OCI-M1 (cell line): ENCODE measurements at regions not wholly inside any gene's neighbourhood (a gene's known extent, or its start where the extent isn't known, plus 50 kb on each side); places are given as distances from the start of the nearest gene placed in this dataset.

Experiments
- DNase-seq: peaks from one replicate; lab custom pipeline; 2025; lab: John Stamatoyannopoulos, UW

GRCh38 chr5:148708854-148709253, 54.5 kb upstream of the HTR4 start:
- no peak for DNase-seq

DNA sequence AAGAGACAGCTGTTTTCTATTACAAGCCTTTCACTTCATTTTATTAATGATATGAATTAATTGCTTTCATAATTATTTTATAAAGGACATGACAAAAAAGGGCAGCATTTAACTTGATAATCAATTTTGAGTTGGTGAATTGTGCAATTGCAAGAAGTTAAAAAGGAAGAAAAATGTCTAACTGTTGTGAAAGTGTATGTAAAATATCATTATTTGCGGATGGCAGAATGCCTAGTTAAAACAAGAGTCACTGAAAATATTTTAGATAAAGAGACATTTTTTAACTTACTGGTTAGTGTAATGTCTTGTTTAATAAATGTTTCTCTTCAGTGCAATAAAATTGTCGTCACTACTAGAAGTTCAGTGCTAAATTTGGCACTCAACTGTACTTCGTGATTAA, 57.6 kb upstream of the HTR4 start:
- DNase-seq = no peak

DNA sequence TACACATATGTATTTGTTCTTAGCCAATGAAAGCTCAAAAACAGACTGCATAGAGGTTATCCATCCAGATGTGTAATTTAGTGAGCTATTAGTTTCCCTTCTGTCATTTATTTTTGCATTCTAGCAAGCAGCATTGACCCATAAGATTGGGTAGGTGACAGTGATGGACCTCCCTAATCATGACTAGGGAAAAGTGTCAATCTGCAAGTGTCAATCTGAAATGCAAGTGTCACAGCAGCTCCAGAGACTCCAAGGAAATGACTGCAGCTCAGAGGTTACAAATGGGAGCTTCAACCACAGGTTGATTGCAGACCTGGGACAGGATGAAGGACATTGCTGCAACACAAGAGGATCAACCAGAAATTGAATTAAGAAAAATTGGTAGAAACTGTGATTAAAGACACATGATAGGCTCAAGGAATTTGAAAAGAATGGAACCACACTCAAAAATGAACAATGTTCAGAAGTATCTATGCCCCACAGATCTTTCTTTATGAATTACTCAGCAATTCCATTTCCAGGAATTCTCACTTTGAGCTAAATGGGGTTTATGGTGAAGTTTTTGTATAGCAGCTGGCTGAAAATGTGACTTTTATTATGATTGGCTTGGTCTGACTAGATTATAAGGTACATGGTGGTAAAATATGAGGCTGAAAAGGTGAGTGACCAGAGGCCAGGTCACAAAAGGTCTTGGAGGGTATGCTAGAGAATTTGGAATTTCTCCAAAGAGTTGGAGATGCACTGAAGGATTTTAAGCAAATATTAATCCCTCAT, 59.6 kb upstream of the HTR4 start:
- DNase-seq = peak; percentile 33

DNA sequence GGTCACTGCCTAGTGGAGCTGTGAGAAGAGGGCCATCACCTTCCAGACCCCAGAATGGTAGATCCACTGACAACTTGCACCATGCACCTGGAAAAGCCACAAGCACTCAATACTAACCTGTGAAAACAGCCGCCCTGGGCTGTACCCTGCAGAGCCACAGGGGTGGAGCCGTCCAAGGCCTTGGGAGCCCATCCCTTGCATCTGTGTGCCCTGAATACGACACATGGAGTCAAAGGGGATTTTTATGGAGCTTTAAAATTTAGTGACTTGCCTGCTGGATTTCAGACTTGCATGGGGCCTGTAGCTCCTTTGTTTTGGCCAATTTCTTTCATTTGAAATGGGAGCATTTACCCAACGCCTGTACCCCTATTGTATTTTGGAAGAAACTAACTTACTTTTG, 62.4 kb upstream of the HTR4 start:
- DNase-seq = no peak

- no peak for DNase-seq
Observed at GRCh38 chr5:148717668-148718067, 63.3 kb upstream of the HTR4 start.

GRCh38 chr5:148719605-148720004, 65.3 kb upstream of the HTR4 start:
- DNase-seq = no peak

GRCh38 chr5:148720257-148720656, 65.9 kb upstream of the HTR4 start:
- no peak for DNase-seq

- no peak for DNase-seq
Observed at GRCh38 chr5:148723143-148723542, 68.8 kb upstream of the HTR4 start.

DNA sequence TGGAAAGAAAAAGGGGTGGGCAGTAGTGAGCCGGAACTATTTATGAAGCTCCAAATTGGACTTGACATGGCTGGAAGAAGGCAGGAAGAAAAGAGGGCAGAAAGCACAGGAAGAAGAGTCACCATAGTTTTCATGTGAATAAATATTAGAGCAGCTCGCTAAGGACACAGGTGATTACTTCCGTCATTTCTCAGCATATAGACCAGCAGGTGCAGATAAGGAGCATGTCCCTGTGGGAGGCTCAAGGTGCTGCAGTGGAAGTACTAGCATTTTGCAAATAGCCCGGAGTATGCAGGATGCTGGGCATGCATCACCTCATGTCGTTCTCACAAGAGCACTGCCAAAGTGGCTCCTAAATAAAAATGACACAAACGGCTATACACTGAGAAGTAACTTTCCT, 71.3 kb upstream of the HTR4 start:
- no peak for DNase-seq

- peak; percentile 25 for DNase-seq
Observed at GRCh38 chr5:148729182-148729581, 74.9 kb upstream of the HTR4 start.

DNA sequence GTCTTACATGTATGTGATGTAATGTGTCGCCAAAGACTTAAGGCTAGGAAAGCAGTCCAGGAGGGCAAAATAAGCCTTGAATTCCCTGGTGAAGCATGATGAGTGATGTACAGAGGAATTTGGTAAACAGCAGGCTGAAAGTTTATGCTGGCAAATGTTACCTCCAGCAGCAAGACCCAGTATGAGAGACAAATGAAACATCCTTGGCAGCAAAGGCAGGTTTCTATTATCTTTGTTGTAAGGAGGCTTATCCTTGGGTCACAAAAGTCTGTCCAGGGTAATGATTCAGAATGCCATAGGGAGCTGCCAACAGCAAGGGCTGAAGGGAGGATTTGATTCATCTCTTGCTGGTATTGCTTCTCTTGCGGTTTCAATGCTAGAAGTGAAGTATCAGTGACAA, 75.9 kb upstream of the HTR4 start:
- DNase-seq = no peak

- peak; percentile 91 for DNase-seq
Observed at GRCh38 chr5:148730942-148731898, 76.9 kb upstream of the HTR4 start.

- peak; percentile 63 for DNase-seq
Observed at GRCh38 chr5:148732692-148733091, 78.4 kb upstream of the HTR4 start.

DNA sequence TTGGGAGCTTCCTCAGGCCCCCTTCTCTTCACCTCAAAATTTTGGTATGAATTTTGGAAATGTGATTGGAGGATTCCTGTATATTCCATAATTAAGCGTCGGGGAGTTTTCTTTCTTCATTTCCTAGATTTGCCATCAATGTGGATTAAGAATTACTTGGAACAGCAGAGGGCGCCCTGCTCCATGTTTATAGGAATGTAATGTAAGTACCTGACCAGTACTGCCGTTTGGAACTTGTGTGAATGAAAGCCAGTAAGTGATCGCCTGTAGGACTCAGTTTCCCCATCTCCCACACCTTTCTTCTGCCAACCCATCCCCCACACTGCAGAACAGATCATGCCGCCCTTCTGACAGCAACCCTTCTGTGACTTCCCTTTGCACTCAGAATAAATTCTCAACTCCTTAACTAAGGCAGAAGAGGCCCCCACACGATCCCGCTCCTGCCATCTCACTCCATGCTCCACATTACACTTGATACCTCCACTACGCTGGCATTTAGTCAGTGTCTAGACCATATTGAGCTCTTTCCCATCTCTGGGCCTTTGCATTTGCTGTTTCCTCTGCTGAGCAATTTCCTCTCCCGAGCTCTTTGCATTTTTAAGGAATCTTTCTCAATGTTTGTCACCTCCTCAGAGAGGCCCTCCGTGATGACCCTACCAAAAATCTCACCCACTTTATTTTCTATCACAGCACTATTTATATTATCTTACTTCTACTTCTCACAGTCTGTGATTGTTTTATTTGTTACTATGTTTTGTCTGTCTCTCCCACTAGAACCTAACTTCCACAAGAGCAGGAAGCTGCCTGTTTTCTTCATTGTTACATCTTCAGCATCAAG, 79.5 kb upstream of the HTR4 start:
- peak; percentile 91 for DNase-seq

DNA sequence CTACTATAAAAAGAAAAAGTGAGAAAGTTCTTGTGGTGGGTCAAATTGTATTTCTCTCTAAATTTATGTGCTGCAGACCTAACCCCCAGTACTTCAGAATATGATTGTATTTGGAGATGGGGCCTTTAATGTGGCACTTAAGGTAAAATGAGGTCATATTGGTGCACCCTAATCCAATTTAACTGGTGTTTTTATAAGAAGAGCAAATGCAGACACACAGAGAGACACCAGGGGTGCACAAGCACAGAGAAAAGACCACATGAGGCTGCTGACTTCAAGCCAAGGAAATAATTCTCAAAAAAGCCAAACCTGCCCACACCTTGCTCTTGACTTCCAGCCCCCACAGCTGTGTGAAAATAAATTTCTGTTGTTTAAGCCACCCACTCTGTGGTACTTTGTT, 80.2 kb upstream of the HTR4 start:
- DNase-seq = no peak

- no peak for DNase-seq
Observed at GRCh38 chr5:148735301-148735835, 81.0 kb upstream of the HTR4 start.

DNA sequence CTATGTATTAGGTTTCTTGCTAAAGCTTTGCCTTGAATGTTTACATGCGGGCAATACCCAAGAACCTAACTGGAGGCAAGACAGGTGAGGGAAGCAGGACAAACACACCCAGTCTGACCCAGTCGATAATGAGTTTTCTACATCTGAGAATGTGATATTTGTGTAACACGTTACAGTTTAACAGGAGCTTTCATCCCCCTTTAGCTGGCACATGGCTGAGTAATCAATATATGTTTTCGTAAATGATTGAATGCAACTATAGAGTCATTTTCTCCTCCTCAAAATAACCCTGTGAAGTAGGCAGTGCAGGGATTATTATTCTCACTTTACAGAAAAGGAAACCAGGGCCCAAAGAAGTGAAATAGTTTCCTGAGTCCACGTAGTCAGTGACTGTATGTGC, 84.7 kb upstream of the HTR4 start:
- no peak for DNase-seq

DNA sequence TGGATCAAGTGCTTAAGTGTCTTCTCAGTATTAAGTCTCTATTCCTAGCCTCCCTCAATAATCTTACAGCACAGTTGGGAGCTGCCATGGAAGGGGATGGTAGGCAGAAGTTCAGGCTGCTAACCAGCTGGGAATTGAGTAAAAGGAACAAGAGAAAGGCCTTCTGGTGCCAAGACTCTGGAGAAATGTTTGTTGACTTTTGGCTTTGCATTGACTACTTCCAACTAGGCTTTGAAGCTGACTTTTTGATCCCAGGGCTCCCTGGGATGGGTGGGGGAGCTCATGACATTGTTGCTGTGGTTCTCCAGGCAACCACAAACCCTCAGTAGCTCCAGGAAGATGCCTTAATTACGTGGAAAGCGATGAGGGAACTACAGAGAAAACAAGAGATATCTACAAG, 85.2 kb upstream of the HTR4 start:
- no peak for DNase-seq

- no peak for DNase-seq
Observed at GRCh38 chr5:148740079-148740858, 85.9 kb upstream of the HTR4 start.

DNA sequence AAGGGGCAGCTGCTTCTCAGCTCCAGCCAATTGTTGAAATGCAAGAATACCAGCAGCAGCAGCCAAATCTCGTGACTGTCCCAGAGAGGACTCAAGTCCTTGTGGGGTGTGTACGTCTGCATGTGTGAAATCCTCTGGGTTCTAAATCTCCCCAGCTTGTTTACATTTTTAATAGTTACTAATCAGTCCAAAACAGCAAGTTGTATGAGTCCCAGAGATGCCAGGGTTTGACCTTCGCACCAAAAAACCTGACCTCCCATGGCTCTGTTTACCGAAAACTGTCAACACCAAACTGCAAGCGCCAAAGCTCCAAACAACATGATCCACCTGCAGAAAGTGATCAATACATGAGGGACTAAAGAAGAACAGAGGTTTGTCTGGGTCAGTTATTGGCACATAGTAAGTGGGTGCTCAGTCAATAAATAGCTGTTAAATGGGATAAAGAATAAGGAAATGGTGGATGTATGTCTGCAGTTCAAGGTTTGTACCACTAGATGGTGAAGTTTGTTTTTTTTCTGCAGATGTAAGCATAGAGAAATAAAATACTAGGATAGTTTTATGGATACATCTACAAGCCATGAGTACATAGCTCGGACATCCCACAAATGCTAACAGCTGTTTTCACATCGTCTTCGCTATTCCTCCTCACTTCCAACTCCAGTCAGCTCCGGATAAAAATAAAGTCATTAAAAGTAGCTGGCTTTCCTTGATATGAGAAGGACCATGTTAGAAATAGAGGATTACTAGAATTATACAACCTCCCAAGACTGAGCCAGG, 85.3 kb upstream of the ADRB2 start:
- DNase-seq = peak; percentile 69
